ENCODE measurements at regions not wholly inside any gene's neighbourhood (a gene's known extent, or its start where the extent isn't known, plus 50 kb on each side); places are given as distances from the start of the nearest gene placed in this dataset.

DNA sequence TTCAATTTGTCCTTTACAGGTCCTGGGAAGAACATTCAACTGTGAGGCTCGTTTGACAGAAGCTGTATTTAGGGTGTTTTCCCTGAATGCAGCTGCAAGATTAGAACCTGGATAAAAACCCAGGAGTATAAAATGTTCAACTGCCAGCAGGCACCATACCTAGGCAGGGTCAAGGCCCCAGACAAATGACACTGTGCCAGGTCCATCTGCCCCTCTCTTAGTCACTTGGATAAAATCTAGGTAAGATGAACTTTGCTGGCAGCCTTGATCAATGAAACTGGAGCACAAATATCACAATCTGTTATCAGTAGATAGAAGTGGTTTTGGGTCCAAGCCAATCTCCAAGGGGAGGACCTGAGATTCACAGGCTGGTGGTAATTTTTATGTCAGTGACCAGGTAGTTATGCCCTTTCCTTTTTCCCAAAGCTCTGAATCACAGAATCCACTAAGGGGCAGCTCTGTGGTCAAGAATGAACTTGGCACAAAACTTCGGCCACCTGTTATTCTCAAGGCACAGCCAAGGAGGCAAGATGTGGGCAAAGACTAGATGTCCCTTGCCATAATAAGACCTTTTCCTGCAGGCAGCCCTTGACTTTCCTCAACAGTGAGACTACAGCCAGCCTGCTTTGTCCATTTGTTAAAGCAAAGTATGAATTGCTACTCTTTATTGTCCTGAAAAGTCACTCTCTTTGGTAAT, 501.0 kb downstream of the PPARGC1A start:
- no peak for DNase-seq

DNA sequence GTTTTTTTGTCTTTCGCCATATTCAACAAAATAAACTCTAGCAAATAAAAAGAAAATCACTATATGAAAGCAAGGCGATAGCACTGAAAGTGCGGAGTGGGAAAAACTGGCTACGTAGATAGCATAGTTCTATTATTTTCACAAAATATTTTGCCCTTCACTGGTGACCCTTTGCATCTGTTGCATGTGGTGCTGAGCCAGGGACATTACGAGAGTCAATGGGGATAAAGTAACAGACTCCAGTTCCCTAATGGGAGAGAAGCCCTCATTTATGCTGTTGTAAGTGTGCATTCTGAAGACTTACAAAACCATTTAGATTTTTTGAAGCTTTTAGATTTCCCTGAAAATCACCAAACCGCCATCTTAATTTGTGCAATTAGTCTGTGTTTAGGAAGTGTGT, 501.6 kb downstream of the PPARGC1A start:
- no peak for DNase-seq

DNA sequence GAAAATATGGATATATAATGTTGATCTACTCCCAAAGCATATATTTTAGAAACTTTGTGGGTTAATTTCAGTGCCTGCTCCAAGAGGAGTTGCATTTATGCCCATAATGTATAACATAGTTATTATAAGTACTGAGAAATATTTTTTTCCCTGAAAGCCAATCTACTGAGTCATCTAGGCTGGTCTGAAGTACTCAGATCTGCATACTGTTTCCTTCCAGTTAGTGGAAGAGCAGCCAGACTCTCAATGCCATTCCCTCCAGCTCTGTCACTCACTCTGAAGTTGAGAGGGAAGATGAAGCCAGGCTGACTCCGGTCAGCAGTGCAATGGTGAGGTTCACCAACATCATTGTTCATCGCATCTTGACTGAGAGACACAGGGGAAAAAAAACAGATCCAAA, 505.1 kb downstream of the PPARGC1A start:
- no peak for DNase-seq

DNA sequence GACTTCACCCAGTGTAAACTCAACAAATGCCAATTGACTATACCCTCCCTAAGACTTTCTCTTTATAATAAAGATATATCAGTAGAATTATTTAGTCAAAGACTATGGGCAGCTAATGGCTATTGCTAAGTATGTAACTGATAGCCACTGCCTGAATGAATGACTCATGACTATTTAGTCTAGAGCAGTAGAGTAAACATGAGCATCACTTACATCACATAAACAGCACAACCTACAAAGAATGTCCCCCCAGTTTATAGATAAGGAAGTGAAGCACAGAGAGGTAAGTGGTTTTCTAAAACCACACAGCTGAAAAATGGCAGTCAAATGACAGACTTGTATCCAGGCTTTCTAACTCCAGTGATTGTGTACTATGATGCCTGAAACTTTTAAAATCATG, 507.0 kb downstream of the PPARGC1A start:
- no peak for DNase-seq

DNA sequence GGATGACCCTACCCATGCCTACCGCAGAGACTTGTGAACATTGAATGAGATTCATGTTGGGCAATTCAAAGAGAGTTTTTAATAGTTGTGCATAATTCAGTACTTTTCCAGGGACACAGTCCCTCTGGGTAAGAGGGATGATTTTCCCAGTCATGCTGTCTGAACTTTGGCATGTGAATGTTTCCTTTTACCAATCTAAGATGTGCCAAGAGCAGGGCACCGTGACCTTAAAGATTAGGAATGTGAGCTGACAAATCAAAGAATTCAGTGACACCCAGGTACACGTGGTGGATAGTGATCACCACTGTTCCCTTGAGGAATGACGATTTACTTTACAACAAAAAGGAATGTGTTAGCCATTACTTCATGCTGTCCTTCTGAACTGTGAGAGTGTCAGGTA, 515.6 kb downstream of the PPARGC1A start:
- DNase-seq, result no peak

DNA sequence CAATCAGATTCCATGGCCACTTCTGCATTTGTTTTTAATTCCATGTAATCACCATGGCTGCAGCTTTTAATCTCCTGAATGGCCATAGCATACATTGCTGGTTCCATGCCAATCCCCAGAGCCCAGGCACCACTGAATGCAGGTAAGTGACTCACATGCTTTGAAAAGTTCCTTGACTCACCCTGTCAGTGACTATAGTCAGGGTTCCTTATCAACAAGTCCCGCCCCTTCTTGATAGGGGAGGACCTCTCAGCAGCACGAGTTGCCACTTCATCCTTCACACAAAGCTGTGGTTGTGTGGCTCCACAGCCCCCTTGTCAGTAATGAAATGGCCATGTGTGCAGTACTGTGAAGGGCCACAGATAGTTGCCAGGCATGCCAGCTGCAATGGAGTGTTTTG, 516.6 kb downstream of the PPARGC1A start:
- no peak for DNase-seq

DNA sequence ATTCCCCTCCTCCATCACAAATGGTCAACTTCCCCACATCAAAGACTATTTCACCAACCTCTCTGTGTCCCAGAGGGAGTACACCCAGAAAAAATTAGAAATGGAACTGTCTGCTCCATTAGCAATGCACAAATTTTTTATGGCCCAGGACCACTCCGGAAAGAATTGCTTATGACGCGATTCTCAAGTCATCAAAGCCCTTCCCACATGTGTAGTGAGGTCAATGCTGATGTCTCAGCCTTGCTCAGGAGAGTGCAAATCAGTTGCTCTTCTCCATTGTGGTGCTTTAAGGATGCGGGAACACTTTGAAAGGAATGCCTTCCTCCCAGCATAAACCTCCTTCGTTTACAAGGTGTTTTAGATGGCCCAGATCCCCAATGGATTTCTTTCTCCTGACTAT, 518.3 kb downstream of the PPARGC1A start:
- DNase-seq, result no peak

DNA sequence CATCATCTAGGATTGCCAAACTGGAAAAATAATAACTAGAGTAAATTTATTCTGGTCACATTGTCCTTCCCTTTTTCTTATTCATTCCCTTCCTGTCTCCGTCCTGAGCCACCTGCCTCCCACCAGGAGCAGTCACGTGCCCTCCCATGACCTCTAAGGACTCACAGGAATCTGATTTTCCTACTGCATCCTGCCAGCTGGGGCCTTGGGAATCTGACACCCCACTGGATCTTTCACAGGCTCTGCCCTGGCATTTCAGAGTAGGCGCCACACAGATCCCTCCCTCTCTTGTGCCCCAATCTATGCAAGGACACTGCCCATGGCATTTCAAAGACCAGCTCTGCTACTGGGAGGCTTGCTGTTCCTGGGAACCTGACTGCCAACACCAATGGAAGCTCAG, 520.5 kb downstream of the PPARGC1A start:
- DNase-seq, result no peak

DNA sequence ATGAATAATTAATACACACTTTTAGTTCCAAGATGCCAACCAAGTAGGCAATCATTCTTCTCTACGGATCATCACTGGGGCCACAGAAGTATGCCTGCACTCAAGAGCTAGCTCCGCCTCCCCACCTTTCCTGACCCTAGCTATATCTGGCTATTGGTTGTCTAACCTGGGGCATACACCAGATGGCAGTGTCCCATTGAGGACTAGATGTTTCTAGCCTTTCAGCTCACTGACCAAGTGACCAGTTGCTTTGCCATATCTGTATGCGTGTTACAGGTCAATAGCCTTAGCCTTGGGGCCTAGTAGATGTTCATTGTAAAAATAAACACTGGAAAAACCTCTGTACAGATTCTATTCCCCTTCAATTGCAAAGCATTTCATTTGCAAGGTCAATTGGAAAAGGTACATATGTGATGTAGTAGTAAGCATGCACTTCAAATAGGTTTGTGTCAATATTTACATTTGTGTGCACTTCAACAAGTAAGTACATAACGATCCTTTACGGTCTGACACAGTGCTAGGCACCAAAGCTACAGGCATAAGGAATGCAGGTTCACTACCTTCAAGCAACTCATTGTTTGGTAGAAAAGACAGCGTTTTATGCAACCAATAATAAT, 521.7 kb downstream of the PPARGC1A start:
- DNase-seq, result no peak

DNA sequence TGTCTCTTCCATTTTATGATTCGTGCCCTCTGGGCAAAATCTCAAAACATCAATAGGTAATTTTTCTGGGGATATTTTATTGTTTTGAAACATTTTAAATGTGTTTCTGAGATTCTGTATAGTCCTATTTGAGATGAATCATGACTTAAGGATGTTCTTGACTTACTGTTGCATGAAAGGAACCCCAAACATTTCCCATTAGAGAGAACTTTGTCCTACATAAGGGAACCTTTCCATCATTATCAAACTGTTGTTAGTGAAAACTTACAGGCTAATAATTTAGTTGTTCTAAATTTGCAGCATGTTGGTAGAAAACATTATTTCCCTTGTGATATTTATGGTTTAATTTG, 523.3 kb downstream of the PPARGC1A start:
- no peak for DNase-seq

DNA sequence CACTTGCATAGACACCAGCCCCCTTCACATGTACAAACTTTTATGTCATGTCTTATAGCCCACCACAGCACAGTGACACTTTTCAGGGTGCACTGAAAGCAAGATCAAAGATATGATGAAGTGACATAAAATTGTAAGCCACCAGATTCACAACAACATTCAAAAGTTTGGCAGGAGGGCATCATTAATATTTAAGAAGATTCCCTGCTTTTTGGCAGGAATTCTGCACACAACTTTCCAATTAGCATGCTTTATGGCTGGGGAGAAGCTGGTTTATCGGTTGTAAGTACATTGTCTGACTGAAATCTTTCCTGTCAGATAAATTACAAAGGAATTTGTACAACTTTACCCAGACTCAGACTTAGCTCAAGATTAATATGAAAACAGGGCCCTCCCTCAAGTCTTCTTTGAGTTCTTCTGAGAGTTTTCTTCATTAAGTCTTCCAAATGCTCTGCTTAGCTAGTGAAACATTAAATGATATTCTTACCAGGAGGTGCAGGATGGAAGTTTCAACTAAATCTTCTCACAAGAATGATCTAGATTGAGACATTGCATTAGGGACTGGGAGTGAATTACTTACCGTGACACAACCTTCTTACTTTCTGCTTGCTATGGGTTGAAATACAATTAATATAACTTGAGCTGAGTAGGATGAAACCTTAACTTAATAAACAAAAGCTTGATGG, 523.8 kb downstream of the PPARGC1A start:
- no peak for DNase-seq

DNA sequence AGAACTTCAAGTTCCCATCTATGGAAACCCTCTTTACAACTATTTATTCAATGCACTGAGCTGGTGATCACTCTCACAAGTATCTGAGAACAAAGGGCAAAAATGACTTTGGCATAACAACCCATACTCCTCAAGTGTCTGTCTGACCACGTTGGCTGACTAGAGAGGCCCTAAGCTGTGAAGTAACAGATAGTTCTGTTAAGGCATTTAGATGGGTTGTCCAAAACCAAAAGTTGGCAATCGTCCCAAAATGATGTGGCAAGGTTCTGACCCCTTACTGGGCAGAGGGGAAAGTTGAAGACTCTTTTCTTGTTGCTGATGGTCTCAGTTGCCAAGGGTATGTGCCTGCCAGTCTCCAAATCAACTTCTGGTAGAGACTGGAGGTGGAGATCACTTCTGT, 524.8 kb downstream of the PPARGC1A start:
- no peak for DNase-seq

DNA sequence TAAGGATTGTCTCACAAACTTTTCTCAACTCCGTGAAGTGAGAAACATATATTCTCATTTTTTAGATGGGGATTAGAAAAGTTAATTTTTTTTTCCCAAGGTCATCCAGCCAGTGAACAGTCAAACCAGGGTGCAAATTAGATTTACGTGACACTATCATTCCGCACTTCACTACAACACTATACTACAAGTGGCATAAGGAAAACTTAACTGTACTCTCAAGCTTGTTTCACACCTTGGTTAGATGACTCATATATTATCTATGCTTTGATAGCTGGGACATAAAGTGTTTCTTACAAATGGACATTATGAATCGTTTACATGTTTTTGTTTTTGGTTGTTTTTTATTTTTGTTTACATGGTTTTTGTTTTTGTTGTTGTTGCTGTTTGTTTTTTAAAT, 525.7 kb downstream of the PPARGC1A start:
- DNase-seq, result no peak

DNA sequence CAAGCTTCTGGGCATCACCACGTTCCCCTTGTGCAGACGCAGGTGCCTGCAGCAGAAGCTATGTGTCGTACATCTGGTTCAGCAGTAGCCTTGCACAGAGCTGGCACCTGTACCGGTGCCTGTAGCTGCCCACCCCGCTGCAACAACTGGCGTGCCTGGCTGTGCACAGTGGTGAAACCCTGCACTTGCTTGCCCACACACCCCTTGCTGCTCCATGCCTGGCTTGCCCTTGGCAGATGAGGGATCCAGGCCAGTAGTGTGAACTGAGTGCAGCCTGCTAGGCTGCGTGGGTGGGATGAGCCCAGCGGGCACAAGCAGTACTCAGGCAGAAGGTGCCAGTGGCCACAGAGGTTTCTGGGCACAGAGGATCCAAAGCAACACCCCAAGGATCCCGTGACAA, 528.4 kb downstream of the PPARGC1A start:
- DNase-seq, result no peak

DNA sequence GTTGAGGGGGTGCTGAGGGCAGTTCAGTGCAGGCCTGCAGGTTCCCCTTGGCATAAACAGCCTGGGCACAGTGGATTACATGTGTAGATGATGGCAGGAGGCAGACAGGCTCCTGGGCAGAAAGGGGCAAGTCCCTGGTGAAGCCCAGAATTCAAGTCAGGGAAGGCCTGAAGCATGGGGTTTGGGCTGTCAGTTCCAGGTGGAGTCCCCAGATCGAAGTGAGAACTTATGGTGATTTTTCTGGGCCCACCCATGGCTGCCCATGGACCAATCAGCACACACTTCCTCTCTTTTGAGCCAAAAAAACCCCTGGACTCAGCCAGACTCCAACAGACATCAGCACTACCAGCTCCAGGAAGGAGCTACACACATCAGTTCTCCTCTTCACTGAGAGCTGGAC, 529.1 kb downstream of the PPARGC1A start:
- DNase-seq, result no peak

DNA sequence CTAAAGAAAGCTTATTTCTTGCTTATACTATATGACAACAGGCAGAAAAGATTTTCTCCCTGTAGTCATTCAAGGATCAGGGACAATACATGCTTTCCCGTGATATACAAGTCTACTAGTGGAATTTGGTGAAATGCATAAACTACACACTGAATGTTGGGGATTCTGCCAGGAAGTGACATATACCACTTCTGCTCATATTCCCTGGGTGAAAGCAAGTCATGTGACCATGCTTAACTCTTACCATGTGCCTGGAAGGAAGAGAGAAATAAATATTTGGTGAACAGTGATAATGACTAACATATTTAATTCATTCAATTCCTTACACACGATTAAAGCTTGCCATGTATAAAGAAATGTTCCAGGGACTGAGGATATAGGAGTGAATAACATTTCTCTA, 534.6 kb downstream of the PPARGC1A start:
- no peak for DNase-seq

DNA sequence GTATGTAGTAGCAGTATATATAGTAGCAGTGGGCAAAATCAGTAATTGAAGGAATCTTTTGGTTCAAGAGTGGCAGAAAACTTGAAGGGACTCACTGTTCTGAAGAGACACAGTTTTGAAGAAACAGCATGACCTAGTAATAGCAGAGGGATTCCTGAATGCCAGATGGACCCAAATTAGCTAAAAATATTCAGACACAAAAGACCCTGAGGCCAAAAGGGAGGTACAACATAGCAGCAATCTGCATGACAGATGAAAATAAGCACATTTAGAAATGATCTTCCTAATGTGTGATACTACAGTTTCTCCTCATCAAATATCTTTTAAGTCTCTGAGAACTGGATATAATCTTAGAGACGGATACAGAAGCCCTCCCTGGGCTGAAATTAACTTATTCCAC, 536.6 kb downstream of the PPARGC1A start:
- DNase-seq, result no peak

DNA sequence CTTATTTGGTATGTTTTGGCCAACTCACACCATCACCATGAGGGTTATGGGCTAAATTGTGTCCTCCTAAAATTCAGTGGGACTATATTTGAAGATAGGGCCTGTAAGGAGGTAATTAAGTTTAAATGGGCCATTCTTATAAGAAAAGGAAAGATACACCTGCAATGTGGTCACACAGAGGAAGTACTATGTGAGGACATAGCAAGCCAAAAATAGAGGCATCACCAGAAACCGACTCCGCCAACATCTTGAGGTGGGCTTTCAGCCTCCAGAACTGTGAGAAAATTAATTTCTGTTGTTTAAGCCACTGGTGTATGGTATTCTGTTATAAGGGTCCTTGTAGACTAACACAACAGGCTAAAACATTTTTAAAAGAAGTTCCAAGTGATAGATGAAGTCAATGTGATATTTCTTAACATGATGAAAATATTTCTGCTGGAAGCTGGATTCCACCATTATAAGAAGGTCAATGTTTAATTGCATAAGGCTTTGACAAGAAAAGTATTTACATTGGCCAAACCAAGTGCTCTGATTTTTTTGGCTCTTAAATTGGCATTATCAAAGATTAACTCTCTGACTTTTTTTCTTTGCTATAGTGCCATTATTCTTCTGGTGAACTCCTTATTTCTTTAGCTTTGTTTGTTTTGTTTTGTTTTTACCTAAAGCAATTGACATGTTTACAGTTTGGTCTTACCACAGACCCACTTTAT, 540.9 kb downstream of the PPARGC1A start:
- no peak for DNase-seq

DNA sequence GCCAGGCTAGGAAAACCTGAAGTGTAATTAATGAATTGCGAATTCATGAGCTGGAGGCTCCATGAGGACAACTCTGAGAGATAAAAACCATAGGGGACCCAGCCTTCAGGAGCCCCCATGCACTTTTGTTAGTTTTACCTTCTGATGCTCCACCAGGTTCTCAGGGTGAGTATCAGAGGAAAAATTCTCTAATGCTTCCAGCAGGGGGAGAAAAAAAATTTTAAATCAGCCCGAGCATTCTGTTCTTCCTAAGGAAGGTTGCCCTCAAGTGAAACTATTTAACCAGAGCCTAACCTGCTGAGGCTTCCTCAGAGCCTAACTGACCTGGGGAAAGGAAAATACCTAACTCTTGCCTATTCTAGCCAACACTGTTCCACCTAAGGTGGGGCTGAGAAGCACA, 552.6 kb downstream of the PPARGC1A start:
- no peak for DNase-seq

DNA sequence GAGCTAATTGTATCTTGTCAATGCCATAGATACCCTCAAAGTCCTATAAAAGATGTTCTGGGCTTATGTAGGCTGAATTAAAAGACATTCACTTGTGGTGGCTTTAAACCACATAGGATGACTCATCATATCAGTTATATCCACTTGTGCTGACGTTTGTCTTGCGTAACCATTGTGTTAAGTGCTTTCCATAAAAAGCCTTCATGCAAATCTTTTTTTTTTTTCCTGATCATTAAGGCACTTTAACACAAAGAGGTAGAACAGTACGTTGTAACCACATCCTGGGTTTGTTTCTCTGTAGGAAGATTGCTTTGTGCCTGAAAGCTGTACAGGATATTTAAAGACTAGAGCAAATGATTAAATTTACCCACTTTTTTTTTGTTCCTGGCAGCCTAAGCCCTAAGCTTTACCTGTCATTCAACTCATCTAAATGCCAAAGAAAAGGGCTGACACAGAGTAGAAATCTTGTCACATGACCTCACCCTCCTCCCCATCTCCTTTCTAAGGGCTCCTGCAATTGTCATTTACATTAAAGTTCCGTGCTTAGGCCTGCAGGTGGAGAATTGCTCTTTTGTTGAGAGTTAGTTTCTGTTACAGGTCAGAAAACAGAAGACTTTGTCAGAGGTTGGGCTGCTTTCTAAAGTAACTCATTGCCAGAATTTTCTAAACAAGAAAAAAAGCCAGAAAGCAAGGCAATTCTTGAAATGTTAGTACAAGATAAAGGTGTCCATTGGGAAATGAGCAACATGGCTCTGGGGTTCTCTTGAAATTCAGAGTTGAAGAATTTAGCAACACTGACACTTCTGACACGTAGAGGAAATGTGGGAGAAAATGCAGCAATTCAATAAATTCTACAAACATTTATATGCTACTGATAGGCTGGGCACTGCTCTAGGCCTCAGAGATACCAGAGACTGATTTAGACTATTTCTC, 555.6 kb downstream of the PPARGC1A start:
- DNase-seq, result peak; percentile 47

DNA sequence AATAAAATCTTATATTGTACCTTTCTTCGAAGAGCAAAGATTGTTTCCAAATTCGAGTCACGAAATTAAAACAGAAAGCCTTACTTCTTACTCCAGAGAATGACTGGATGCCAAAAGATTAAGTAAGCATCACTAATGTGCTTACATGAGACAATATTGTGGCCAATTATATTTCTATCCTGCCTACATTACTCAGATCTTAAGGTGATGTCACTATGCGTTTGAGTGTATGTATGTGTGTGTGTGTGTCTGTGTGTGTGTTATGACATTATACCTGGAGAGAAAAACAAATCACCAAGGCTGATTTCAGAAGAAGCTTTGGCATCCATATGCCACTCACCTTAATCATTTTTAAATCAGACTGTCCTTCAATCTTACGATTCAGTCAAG, 556.3 kb downstream of the PPARGC1A start:
- DNase-seq, result peak; percentile 32

DNA sequence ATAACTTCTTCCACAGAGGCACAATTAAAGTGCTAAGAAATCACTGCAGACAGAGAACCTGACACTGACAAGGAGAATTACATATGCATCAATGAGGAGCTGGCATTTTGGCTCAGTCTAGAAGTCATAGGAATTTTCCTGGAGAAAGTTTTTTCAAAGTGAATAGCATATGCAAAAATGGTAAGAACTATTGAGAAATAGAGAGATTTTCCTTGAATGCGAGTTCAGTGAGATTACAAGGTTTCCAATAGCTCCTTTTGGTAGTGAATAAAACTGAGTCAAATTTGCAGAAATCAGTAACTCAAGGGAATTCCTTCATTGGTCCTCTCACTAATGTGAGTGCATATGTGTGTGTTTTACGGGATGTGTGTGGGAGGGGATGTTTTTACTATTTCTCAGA, 557.5 kb downstream of the PPARGC1A start:
- DNase-seq, result no peak

DNA sequence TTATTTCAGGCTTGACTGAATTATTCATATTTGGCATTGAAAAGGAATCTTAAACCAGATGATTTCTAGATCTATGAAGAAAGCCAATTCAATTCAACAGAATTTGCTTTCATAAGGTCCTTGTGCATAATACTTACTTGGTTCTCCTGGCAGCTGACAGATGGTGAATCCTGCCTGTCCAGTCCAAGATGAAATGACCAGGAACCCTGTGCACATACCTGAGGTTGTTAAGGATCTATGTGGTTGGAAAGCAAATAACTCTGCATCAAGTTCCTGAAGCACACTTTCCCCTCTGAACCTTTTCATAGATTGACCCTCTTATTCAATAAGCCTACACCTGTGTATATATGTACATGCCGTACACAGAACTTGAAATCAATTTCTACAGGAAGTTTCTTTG, 562.7 kb downstream of the PPARGC1A start:
- DNase-seq, result no peak

Measured in activated CD4-positive, alpha-beta T cell treated with anti-CD3 and anti-CD28 coated beads, Interleukin-2, Interleukin-6, amounts not matched to agents 100 ng/mL and 50 ng/mL, durations not matched to agents 16 hours and 8 hours (primary cell).